Stimulated activated memory B cell treated with anti-CD40 and anti-IgM and Interleukin-4, amounts not matched to agents 10 μg/mL and 1 μg/mL and 100 μg/mL, for 72 hours (primary cell): ENCODE measurements at regions not wholly inside any gene's neighbourhood (a gene's known extent, or its start where the extent isn't known, plus 50 kb on each side); places are given as distances from the start of the nearest gene placed in this dataset.
"Not testable (repeated sequence)": the region's sequence is repeated elsewhere in the genome, so short reads cannot be mapped to it uniquely, and the experiment has no call there.

Experiments used
- ATAC-seq: fragments of 150-1000 bp; cut with Tn5 transposase; 2 replicates; pipeline ENCODE4 v1.10.0; 2021
- H3K27ac Mint-ChIP-seq: one replicate; pipeline ENCODE4 v1.8.0; 2022; ENCODE audit warnings: mild to moderate bottlenecking, mixed read lengths
- H3K27me3 Mint-ChIP-seq: one replicate; pipeline ENCODE4 v1.8.0; 2022; ENCODE audit warnings: mixed read lengths
- H3K36me3 Mint-ChIP-seq: one replicate; pipeline ENCODE4 v1.8.0; 2022; ENCODE audit warnings: mixed read lengths
- H3K4me1 Mint-ChIP-seq: one replicate; pipeline ENCODE4 v1.8.0; 2022; ENCODE audit warnings: mixed read lengths
- H3K4me3 Mint-ChIP-seq: one replicate; pipeline ENCODE4 v1.8.0; 2022; ENCODE audit warnings: mild to moderate bottlenecking, moderate library complexity, mixed read lengths
- H3K9me3 Mint-ChIP-seq: one replicate; pipeline ENCODE4 v1.8.0; 2022; ENCODE audit warnings: mixed read lengths

- not testable (repeated sequence) for H3K27ac Mint-ChIP-seq, H3K36me3 Mint-ChIP-seq, H3K9me3 Mint-ChIP-seq, H3K4me1 Mint-ChIP-seq, ATAC-seq
- Mint-ChIP-seq H3K4me3 (peak overlapping the region; percentile 40), H3K27me3 (peaks cover 62% of the 10 kb centered on the region)
Measured at GRCh38 chr11:71638801-71639519, 56.3 kb upstream of the KRTAP5-11 start.

DNA sequence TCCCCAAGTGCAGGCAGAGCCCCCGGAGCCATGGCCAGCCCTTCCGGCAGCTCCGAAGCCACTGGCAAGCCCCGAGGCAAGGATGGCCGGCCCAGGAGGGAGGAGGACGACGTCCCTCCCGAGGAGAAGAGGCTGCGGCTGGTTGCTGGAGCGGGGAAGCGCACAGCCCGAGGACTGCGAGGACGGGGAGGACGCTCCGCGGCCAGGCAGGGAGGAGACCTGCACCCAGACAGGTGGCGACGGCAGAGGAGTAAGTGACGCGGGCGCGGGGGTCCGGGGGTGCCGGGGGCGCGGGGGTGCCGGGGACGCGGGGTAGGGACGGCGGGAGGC, 56.8 kb upstream of the KRTAP5-11 start:
- H3K9me3 Mint-ChIP-seq, H3K36me3 Mint-ChIP-seq, ATAC-seq, H3K27ac Mint-ChIP-seq, H3K4me1 Mint-ChIP-seq: not testable (repeated sequence)
- Mint-ChIP-seq H3K27me3 (peaks cover 62% of the 10 kb centered on the region), H3K4me3 (peak overlapping the region; percentile 48)

- H3K4me1 Mint-ChIP-seq, ATAC-seq, H3K27ac Mint-ChIP-seq, H3K36me3 Mint-ChIP-seq, H3K9me3 Mint-ChIP-seq: not testable (repeated sequence)
- Mint-ChIP-seq H3K27me3 (peaks cover 62% of the 10 kb centered on the region), H3K4me3 (peak overlapping the region; percentile 55)
Measured at GRCh38 chr11:71639916-71640315, 57.2 kb upstream of the KRTAP5-11 start.

- not testable (repeated sequence) for H3K27ac Mint-ChIP-seq, H3K36me3 Mint-ChIP-seq, ATAC-seq, H3K4me3 Mint-ChIP-seq, H3K4me1 Mint-ChIP-seq, H3K9me3 Mint-ChIP-seq
- H3K27me3 Mint-ChIP-seq, result peaks cover 34% of the 10 kb centered on the region
Measured at GRCh38 chr11:71647078-71647477, 64.4 kb upstream of the KRTAP5-11 start.

DNA sequence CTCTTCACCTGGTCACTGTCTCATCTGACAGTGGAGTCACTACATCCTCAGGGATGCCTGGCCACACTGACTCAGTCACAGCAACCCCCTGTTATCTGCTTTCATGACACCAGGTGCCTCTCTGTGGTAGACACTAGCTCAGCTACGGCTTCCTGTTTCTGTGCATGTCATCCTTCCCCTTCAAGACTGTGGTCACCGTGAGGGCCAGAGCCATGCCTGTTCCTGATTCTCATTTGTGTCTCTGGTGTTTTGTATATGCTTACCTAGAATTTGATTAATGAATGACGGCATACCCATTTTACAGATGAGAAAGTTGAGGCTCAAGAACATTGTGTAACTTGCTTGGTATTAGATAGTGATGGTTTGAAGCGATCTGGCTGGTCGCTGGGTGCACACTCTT, 70.3 kb upstream of the KRTAP5-11 start:
- H3K27me3 Mint-ChIP-seq, result peaks cover 24% of the 10 kb centered on the region
- ATAC-seq, H3K4me3 Mint-ChIP-seq, H3K4me1 Mint-ChIP-seq, H3K9me3 Mint-ChIP-seq, H3K36me3 Mint-ChIP-seq, H3K27ac Mint-ChIP-seq: not testable (repeated sequence)

DNA sequence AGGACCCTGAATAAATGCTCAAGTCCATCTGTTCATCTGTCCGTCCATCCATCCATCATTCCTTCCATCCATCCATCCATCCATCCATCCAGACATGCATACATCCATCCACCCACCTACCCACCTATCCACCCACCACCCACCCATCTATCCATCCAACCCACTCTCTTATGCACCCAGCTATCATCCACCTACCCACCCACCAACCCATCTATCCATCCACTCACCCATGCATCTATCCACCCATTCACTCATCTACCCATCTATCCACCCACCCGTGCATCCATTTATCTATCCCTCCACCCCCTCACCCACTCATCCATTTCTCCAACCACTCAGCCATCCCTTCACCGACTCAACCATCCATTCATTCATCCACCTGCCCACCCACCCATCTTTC, 71.7 kb upstream of the KRTAP5-11 start:
- peaks cover 13% of the 10 kb centered on the region for H3K27me3 Mint-ChIP-seq
- not testable (repeated sequence) for H3K4me3 Mint-ChIP-seq, H3K9me3 Mint-ChIP-seq, H3K36me3 Mint-ChIP-seq, H3K27ac Mint-ChIP-seq, H3K4me1 Mint-ChIP-seq, ATAC-seq

DNA sequence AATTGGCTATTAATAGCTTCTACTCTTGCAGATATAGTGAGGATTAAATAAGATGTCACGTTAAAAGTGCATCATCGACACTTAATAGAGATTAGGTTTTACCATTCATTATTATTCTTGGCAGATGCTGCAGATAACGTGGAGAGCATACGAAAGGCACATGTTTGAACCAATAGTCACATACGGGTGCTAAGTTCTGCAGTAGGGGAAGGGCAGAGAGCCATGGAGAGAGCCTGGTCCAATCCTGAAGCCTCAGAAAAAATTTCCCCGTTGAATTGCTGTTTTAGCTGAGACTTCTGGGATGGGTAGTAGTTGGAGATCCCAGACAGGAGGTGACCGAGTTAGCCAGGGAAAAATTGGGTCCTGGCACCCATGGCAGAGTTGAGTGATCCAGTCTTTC, 72.4 kb upstream of the KRTAP5-11 start:
- not testable (repeated sequence) for H3K27ac Mint-ChIP-seq, H3K4me3 Mint-ChIP-seq, ATAC-seq, H3K9me3 Mint-ChIP-seq, H3K36me3 Mint-ChIP-seq, H3K4me1 Mint-ChIP-seq
- peaks cover 13% of the 10 kb centered on the region for H3K27me3 Mint-ChIP-seq

GRCh38 chr11:71656513-71656912, 73.8 kb upstream of the KRTAP5-11 start:
- H3K36me3 Mint-ChIP-seq, H3K27ac Mint-ChIP-seq, H3K9me3 Mint-ChIP-seq, H3K4me3 Mint-ChIP-seq, ATAC-seq, H3K4me1 Mint-ChIP-seq: not testable (repeated sequence)
- H3K27me3 Mint-ChIP-seq, result peaks cover 21% of the 10 kb centered on the region

- not testable (repeated sequence) for H3K4me3 Mint-ChIP-seq, H3K27ac Mint-ChIP-seq, H3K9me3 Mint-ChIP-seq, H3K4me1 Mint-ChIP-seq, ATAC-seq, H3K36me3 Mint-ChIP-seq
- peaks cover 26% of the 10 kb centered on the region for H3K27me3 Mint-ChIP-seq
Measured at GRCh38 chr11:71664941-71665340, 82.3 kb upstream of the KRTAP5-11 start.

GRCh38 chr11:71698110-71698509, 115.4 kb upstream of the KRTAP5-11 start:
- not testable (repeated sequence) for H3K36me3 Mint-ChIP-seq, H3K27ac Mint-ChIP-seq

GRCh38 chr11:71698961-71699360, 116.3 kb upstream of the KRTAP5-11 start:
- H3K27me3 Mint-ChIP-seq, result peaks cover 22% of the 10 kb centered on the region
- not testable (repeated sequence) for H3K4me3 Mint-ChIP-seq, ATAC-seq, H3K9me3 Mint-ChIP-seq, H3K36me3 Mint-ChIP-seq, H3K27ac Mint-ChIP-seq, H3K4me1 Mint-ChIP-seq

More at GRCh38 chr11:71698110-71698509, 115.4 kb upstream of the KRTAP5-11 start:
- H3K4me3 Mint-ChIP-seq, ATAC-seq, H3K9me3 Mint-ChIP-seq, H3K4me1 Mint-ChIP-seq: not testable (repeated sequence)
- H3K27me3 Mint-ChIP-seq, result peaks cover 24% of the 10 kb centered on the region

GRCh38 chr11:71701435-71702291, 119.0 kb upstream of the KRTAP5-11 start:
- H3K4me3 Mint-ChIP-seq, H3K27ac Mint-ChIP-seq: not testable (repeated sequence)
- peaks cover 22% of the 10 kb centered on the region for H3K27me3 Mint-ChIP-seq

GRCh38 chr11:71705086-71705737, 122.5 kb upstream of the KRTAP5-11 start:
- not testable (repeated sequence) for H3K4me1 Mint-ChIP-seq, ATAC-seq, H3K9me3 Mint-ChIP-seq, H3K4me3 Mint-ChIP-seq, H3K36me3 Mint-ChIP-seq, H3K27ac Mint-ChIP-seq
- H3K27me3 Mint-ChIP-seq, result peaks cover 19% of the 10 kb centered on the region

More at GRCh38 chr11:71701435-71702291, 119.0 kb upstream of the KRTAP5-11 start:
- not testable (repeated sequence) for H3K9me3 Mint-ChIP-seq, ATAC-seq, H3K36me3 Mint-ChIP-seq, H3K4me1 Mint-ChIP-seq

GRCh38 chr11:71705738-71706432, 123.2 kb upstream of the KRTAP5-11 start:
- H3K4me1 Mint-ChIP-seq, ATAC-seq, H3K27ac Mint-ChIP-seq, H3K4me3 Mint-ChIP-seq, H3K36me3 Mint-ChIP-seq, H3K9me3 Mint-ChIP-seq: not testable (repeated sequence)
- H3K27me3 Mint-ChIP-seq, result peaks cover 19% of the 10 kb centered on the region

DNA sequence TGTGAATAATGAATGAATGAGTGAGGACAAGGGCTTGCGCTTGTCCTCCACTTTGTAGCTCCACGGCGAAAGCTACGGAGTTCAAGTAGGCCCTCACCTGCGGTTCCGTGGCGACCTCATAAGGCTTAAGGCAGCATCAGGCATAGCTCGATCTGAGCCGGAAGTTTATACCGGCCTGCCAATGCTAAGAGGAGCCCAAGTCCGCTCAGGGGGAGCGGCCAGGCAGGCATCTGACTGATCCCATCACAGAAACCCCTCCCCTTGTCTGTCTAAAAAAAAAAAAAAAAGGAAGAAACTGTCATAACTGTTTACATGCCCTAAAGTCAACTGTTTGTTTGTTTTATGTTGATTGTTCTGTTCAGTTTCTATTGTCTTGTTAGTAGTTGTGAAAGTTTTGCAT, 124.4 kb upstream of the KRTAP5-11 start:
- not testable (repeated sequence) for H3K9me3 Mint-ChIP-seq, H3K4me3 Mint-ChIP-seq, H3K27ac Mint-ChIP-seq, H3K4me1 Mint-ChIP-seq, ATAC-seq, H3K36me3 Mint-ChIP-seq
- H3K27me3 Mint-ChIP-seq, result peaks cover 19% of the 10 kb centered on the region
